Astrocyte of the spinal cord (primary cell): ENCODE measurements at regions not wholly inside any gene's neighbourhood (a gene's known extent, or its start where the extent isn't known, plus 50 kb on each side); places are given as distances from the start of the nearest gene placed in this dataset.

Source experiments
- DNase-seq: peaks from one replicate; pipeline ENCODE4 v3.0.0; 2011; ENCODE audit warnings: low read depth, low spot score
- H3K4me3 ChIP-seq: 2 replicates; pipeline ENCODE4 v1.5.1; 2011; ENCODE audit warnings: low read depth, mild to moderate bottlenecking, low read length, moderate library complexity
- CTCF ChIP-seq: IDR thresholded peaks from 2 replicates; pipeline ENCODE4 v1.5.1; 2012; ENCODE audit warnings: low read depth, mild to moderate bottlenecking, low read length, inconsistent platforms
- in situ Hi-C: cut with HindIII; loops from 2 replicates; pipeline ENCODE4 v1.10.0; 2017; ENCODE audit warnings: low sequenced_read_pairs

- no peak for DNase-seq
- in situ Hi-C loops, result no loop called here
- no peak overlapping the region for H3K4me3 ChIP-seq
- no peak for TF ChIP-seq CTCF
These were observed 356.9 kb upstream of the CCDC196 start for GRCh38 chr14:66129224-66129623.

GRCh38 chr14:66131111-66131510 lies 355.1 kb upstream of the CCDC196 start:
- in situ Hi-C loops, result no loop called here
- no peak overlapping the region for H3K4me3 ChIP-seq
- DNase-seq, result no peak
- no peak for TF ChIP-seq CTCF

- no peak for DNase-seq
- H3K4me3 ChIP-seq, result no peak overlapping the region
- no peak for TF ChIP-seq CTCF
- in situ Hi-C loops, result no loop called here
These were observed 352.5 kb upstream of the CCDC196 start for GRCh38 chr14:66133666-66134065.

DNA sequence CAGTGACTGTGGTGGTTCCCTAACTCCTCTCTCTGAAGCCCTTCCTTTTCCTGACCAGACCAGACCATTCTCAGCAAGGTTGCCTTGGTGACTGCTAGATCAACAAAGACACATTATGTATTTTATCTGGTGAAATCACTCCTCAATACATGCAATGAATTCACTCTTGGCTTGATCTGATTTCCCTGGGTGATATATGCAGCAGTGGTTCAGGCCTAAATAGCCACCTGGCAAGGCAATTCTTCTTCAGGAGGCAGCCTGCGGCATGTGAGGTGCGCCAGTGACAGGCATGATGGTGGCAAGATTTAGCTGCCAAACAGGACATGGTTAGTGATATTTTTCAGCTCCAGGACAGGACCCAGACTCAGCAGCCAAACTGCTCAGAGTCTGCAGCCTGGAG lies 350.3 kb upstream of the CCDC196 start:
- no peak for TF ChIP-seq CTCF
- in situ Hi-C loops, result no loop called here
- no peak for DNase-seq
- H3K4me3 ChIP-seq, result no peak overlapping the region

DNA sequence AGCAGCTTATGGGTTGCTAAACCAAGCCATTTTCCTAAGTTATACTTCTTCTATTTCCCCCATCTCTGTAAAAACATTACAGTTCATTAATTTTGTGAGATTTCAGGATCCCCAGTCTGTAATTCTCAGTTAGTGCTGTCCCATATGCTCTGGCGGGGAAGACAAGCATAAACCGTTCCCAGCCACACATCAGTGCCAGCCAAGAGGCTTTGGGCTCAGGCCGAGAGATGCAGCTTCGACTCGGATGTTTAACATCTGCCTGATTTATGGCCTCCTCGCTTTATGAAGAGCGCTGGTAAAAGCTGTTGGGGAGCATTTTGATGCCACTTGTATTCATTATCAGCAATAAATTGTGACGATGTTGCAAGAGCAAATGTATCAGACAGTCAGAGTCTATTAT lies 349.1 kb upstream of the CCDC196 start:
- TF ChIP-seq CTCF, result no peak

DNA sequence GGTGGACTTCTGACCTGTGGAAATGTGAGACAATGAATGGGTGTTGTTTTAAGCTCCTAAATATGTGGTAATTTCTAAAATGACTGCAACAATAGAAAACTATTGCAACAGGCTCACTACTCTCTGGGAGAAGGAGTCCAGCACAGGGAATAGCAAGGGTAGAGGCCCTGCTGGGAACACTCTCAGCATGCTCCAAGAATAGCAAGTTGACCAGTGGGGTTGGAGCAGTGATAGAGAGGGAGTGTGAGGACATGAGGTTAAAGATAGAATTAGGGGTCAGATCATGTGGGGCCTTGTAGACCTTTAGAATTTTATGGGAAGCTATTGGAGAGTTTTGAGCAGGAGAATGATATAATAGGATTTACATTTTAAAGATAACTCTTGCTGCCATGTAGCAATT lies 346.7 kb upstream of the CCDC196 start:
- H3K4me3 ChIP-seq, result no peak overlapping the region
- no peak for TF ChIP-seq CTCF
- in situ Hi-C loops, result no loop called here
- no peak for DNase-seq

More for the DNA sequence above, 349.1 kb upstream of the CCDC196 start:
- in situ Hi-C loops, result no loop called here
- no peak for DNase-seq
- no peak overlapping the region for H3K4me3 ChIP-seq
